PFSK-1 (cell line): ENCODE measurements at regions not wholly inside any gene's neighbourhood (a gene's known extent, or its start where the extent isn't known, plus 50 kb on each side); places are given as distances from the start of the nearest gene placed in this dataset.

Source experiments
- POLR2AphosphoS5 ChIP-seq: IDR thresholded peaks from 2 replicates; pipeline ENCODE4 v1.6.1; 2012; ENCODE audit warnings: low read depth, mild to moderate bottlenecking, control low read depth, low read length, moderate library complexity
- SIN3A ChIP-seq: IDR thresholded peaks from 2 replicates; pipeline ENCODE4 v1.6.1; 2012; ENCODE audit warnings: mild to moderate bottlenecking, low read length, moderate library complexity, borderline replicate concordance; ENCODE audit not compliant: insufficient read depth

GRCh38 chr13:78121001-78121400 is 202.4 kb upstream of the EDNRB start:
- no peak for TF ChIP-seq SIN3A
- no peak for TF ChIP-seq POLR2AphosphoS5
